ENCODE measurements at regions not wholly inside any gene's neighbourhood (a gene's known extent, or its start where the extent isn't known, plus 50 kb on each side); places are given as distances from the start of the nearest gene placed in this dataset.
"Not testable (repeated sequence)": the region's sequence is repeated elsewhere in the genome, so short reads cannot be mapped to it uniquely, and the experiment has no call there.

DNA sequence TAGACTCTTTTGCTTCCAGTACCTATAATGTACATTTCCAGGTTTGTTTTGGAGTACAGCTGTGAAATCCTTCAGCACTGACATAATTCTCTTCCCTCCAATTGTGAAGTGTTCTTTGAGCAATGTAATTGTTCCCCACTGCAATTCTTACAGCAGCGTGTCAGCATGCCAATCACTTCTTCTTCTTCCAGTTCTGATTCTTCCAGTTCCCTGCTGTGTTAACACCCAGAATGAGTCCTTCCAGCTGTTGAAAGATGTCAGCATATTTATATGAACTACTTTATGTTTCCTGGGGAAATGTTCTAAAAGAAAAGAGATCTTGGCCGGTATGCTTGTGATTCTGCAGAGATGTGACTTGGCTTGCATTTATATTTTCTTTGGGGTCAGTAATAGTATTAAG lies 213.9 kb downstream of the UNC5CL start:
- TF ChIP-seq, protein P1, sequence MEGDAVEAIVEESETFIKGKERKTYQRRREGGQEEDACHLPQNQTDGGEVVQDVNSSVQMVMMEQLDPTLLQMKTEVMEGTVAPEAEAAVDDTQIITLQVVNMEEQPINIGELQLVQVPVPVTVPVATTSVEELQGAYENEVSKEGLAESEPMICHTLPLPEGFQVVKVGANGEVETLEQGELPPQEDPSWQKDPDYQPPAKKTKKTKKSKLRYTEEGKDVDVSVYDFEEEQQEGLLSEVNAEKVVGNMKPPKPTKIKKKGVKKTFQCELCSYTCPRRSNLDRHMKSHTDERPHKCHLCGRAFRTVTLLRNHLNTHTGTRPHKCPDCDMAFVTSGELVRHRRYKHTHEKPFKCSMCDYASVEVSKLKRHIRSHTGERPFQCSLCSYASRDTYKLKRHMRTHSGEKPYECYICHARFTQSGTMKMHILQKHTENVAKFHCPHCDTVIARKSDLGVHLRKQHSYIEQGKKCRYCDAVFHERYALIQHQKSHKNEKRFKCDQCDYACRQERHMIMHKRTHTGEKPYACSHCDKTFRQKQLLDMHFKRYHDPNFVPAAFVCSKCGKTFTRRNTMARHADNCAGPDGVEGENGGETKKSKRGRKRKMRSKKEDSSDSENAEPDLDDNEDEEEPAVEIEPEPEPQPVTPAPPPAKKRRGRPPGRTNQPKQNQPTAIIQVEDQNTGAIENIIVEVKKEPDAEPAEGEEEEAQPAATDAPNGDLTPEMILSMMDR (IDR thresholded peaks at IDR 0.05; ENCODE audit: low read depth, low read length, missing control alignments): no peak
- Histone ChIP-seq H3K4me3 (ENCODE audit: low read depth, low read length) (no peak overlapping the region), H3K27ac (no peak overlapping the region), H3K36me3 (replicated peaks) (no peaks in the 10 kb centered on the region), H3K27me3 (replicated peaks) (no peaks in the 10 kb centered on the region)
- in situ Hi-C loops (cut with HindIII; ENCODE audit: low pct_ligation_motif_present, low sequenced_read_pairs): no loop called here
- no peak for DNase-seq

DNA sequence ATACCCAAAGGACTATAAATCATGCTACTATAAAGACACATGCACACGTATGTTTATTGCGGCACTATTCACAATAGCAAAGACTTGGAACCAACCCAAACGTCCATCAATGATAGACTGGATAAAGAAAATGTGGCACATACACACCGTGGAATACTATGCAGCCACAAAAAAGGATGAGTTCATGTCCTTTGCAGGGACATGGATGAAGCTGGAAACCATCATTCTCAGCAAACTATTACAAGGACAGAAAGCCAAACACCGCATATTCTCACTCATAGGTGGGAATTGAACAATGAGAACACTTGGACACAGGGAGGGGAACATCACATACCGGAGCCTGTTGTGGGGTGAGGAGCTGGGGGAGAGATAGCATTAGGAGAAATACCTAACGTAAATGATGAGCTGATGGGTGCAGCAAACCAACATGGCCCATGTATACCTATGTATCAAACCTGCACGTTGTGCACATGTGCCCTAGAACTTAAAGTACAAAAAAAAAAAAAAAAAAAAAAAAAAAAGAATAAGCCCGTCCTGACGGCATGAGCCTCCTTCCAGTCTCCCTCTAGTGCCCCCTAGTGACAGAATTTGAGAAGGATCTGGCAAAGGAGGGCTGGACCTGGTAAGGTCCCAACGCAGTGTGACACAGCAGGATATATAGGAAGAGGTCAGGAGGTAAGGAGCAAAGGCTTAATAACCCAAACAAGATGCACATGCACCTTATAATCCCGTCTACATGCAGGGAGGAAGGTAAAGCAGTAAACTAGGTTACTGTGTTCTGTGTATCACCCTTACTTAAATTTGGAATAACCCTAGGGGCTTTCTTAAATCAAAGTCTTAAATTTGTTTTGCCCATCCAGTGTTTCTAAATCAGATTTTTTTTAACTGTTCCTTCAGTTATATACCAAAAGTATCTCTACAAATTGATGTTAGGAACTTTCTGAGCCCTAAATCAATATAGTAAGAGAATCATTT lies 214.8 kb downstream of the UNC5CL start:
- H3K4me3 ChIP-seq (ENCODE audit: low read depth, low read length); in situ Hi-C loops (cut with HindIII; ENCODE audit: low pct_ligation_motif_present, low sequenced_read_pairs); H3K36me3 ChIP-seq (replicated peaks); H3K27me3 ChIP-seq (replicated peaks); H3K27ac ChIP-seq: not testable (repeated sequence)
- TF ChIP-seq, protein P1 (IDR thresholded peaks at IDR 0.05; ENCODE audit: low read depth, low read length, missing control alignments): peak; percentile 76
- DNase-seq: peak; percentile 54

DNA sequence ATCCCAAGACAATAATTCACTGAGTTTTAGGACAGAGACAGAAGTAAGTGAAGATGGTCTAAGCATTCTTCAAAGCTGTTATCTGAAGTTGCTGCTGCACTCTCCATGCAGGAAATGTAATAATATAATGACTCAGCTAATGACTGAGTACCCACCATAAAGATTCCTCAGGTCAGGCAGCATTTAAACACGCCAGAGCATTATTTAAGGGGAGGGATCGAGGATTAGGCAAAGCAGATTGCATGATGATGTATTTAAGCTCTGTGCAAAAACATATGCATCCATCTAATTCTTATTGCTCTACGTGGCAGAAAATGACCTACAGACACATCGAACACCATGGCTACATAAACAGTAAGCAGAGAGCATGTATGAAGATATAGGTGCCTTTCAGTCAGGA lies 216.4 kb downstream of the UNC5CL start:
- in situ Hi-C loops (cut with HindIII; ENCODE audit: low pct_ligation_motif_present, low sequenced_read_pairs): no loop called here
- DNase-seq: no peak
- H3K27ac ChIP-seq: no peak overlapping the region
- H3K4me3 ChIP-seq (ENCODE audit: low read depth, low read length): no peak overlapping the region
- H3K36me3 ChIP-seq (replicated peaks): no peaks in the 10 kb centered on the region
- H3K27me3 ChIP-seq (replicated peaks): no peaks in the 10 kb centered on the region
- TF ChIP-seq, protein P1 (IDR thresholded peaks at IDR 0.05; ENCODE audit: low read depth, low read length, missing control alignments): no peak

DNA sequence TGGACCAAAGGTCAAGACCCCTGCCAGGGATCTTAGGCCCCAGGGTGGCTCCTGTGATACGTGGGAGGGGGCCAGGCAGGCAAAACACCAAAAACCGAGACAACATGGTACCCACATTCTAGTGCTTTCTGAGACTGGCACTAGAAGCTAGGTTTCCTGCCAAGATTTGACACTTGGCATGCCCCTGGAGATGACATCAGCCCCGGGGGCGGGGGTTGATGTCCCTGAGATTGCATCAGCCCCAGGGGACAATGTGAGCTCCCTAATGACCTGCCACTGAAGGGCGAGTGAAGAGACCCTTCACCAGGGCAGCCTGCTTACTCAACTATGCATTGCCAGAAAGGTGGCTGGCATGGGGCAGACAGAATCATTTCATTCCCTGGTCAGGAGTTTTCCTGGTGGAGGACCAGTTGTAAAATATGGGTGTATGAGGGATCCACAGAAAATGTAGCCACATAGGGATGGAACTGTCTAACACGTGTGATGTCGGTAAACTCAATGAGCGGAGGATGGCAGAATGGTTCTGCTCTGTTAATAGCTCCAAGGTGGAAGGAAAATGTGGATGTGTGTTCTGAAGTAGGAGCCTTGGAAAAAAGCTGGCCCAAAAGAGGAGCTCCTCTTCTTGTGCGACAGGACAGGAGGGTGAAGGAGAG lies 219.7 kb downstream of the UNC5CL start:
- no peaks in the 10 kb centered on the region for H3K27me3 ChIP-seq (replicated peaks)
- TF ChIP-seq, protein P1 (IDR thresholded peaks at IDR 0.05; ENCODE audit: low read depth, low read length, missing control alignments): no peak
- no peak for DNase-seq
- H3K36me3 ChIP-seq (replicated peaks): no peaks in the 10 kb centered on the region
- no peak overlapping the region for H3K4me3 ChIP-seq (ENCODE audit: low read depth, low read length)
- no peak overlapping the region for H3K27ac ChIP-seq
- in situ Hi-C loops (cut with HindIII; ENCODE audit: low pct_ligation_motif_present, low sequenced_read_pairs): no loop called here

DNA sequence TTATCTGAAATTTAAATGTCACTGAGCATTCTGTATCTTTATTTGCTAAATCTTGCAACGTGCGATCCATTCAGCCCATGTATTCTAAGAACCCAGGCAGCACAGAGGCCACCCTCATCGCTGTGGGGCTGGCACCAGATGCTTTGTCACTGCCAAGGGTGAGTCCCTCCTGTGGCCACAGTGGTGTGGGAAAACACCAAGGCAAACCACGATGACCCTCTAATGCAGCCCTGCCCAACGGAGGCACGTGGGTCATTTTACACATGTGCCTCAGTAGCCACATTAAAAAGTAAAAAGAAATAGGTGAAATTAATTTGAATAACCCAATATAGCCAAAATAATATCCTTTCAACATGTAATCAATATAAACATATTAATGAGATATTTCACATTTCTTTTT lies 221.7 kb downstream of the UNC5CL start:
- H3K27me3 ChIP-seq (replicated peaks): no peaks in the 10 kb centered on the region
- TF ChIP-seq, protein P1 (IDR thresholded peaks at IDR 0.05; ENCODE audit: low read depth, low read length, missing control alignments): no peak
- no peak overlapping the region for H3K27ac ChIP-seq
- DNase-seq: no peak
- H3K4me3 ChIP-seq (ENCODE audit: low read depth, low read length): no peak overlapping the region
- in situ Hi-C loops (cut with HindIII; ENCODE audit: low pct_ligation_motif_present, low sequenced_read_pairs): no loop called here
- no peaks in the 10 kb centered on the region for H3K36me3 ChIP-seq (replicated peaks)

Measured in brain microvascular endothelial cell (primary cell).